Suprapubic skin (tissue), 4 donors: ENCODE measurements at regions not wholly inside any gene's neighbourhood (a gene's known extent, or its start where the extent isn't known, plus 50 kb on each side); places are given as distances from the start of the nearest gene placed in this dataset.

ENCODE experiments used
- CTCF ChIP-seq, 2 donors: fragments of 200-600 bp in 1 of 2; fragments of 450-650 bp in 1 of 2; sonication (generic) in 1 of 2; IDR thresholded peaks; one replicate each; pipeline ENCODE4 v1.5.1; 2016 to 2019; ENCODE audit warnings: antibody characterized with exemption in 2 of 2, mild to moderate bottlenecking in 1 of 2, moderate library complexity in 1 of 2
- EP300 ChIP-seq: sonication (generic); formaldehyde crosslinking; IDR thresholded peaks from one replicate; pipeline ENCODE4 v1.6.1; 2017; ENCODE audit warnings: antibody characterized with exemption
- POLR2A ChIP-seq, 2 donors: fragments of 450-650 bp; IDR thresholded peaks; one replicate each; pipeline ENCODE4 v1.6.1; 2017; ENCODE audit warnings: antibody characterized with exemption in 2 of 2, mild to moderate bottlenecking in 2 of 2, moderate library complexity in 2 of 2
- POLR2AphosphoS5 ChIP-seq, 3 donors: sonication (generic); formaldehyde crosslinking; IDR thresholded peaks; one replicate each; pipeline ENCODE4 v1.6.1; 2017; ENCODE audit warnings: antibody characterized with exemption in 3 of 3

- TF ChIP-seq POLR2AphosphoS5 (IDR thresholded peaks at IDR 0.05) (no peak), CTCF (IDR thresholded peaks at IDR 0.05) (no peak), POLR2A (IDR thresholded peaks at IDR 0.05) (no peak), EP300 (no peak)
These were observed 644.1 kb upstream of the GNPDA2 start for GRCh38 chr4:45370408-45370807.
